Common myeloid progenitor, CD34-positive (primary cell): ENCODE measurements at regions not wholly inside any gene's neighbourhood (a gene's known extent, or its start where the extent isn't known, plus 50 kb on each side); places are given as distances from the start of the nearest gene placed in this dataset.

Experiments used
- CTCF ChIA-PET: fragments of 350-600 bp; sonication (Branson Sonifier 250); formaldehyde crosslinking; loops from one replicate; lab custom pipeline; 2021; ENCODE audit warnings: antibody characterized with exemption; lab: Charles Lee
- POLR2A ChIA-PET: fragments of 350-600 bp; sonication (Branson Sonifier 250); formaldehyde crosslinking; loops from one replicate; lab custom pipeline; 2021; ENCODE audit warnings: antibody characterized with exemption; lab: Charles Lee
- DNase-seq, 3 donors: peaks; one replicate each; pipeline versions ENCODE4 v3.0.0 to v3.0.0-alpha.2; 2013
- H3K27ac ChIP-seq, 2 experiments: 1 replicate in 1 of 2; 2 replicates in 1 of 2; pipeline ENCODE4 v1.7.0; 2013; ENCODE audit warnings: inconsistent platforms in 2 of 2, low read length in 2 of 2, mild to moderate bottlenecking in 2 of 2, low read depth in 1 of 2, moderate library complexity in 1 of 2; ENCODE audit not compliant: severe bottlenecking in 2 of 2, insufficient read depth in 1 of 2, poor library complexity in 1 of 2
- H3K27me3 ChIP-seq, 5 experiments: replicated peaks in 2 of 5; 1 replicate in 3 of 5; 2 replicates in 2 of 5; pipeline versions ENCODE4 v1.6.1 to v1.7.0; 2013; ENCODE audit warnings: low read length in 4 of 5, mild to moderate bottlenecking in 2 of 5, moderate library complexity in 2 of 5, inconsistent platforms in 1 of 5; ENCODE audit not compliant: insufficient read depth in 5 of 5, control insufficient read depth in 4 of 5
- H3K36me3 ChIP-seq, 4 experiments: 1 replicate in 2 of 4; 2 replicates in 2 of 4; pipeline versions ENCODE4 v1.6.1 to v1.7.0; 2013; ENCODE audit warnings: low read length in 3 of 4, control low read depth in 1 of 4, mild to moderate bottlenecking in 1 of 4; ENCODE audit not compliant: control insufficient read depth in 4 of 4, insufficient read depth in 4 of 4
- H3K4me1 ChIP-seq, 4 experiments: 1 replicate in 3 of 4; 2 replicates in 1 of 4; pipeline versions ENCODE4 v1.6.1 to v1.7.1; 2013; ENCODE audit warnings: low read length in 3 of 4, mild to moderate bottlenecking in 3 of 4, control low read depth in 1 of 4, inconsistent platforms in 1 of 4, moderate library complexity in 1 of 4; ENCODE audit not compliant: control insufficient read depth in 4 of 4, insufficient read depth in 4 of 4; ENCODE audit errors: control extremely low read depth in 1 of 4
- H3K4me3 ChIP-seq, 7 experiments: 1 replicate in 4 of 7; 2 replicates in 3 of 7; pipeline versions ENCODE4 v1.5.1 to v1.7.0; 2013; ENCODE audit warnings: mild to moderate bottlenecking in 7 of 7, low read length in 6 of 7, moderate library complexity in 6 of 7, inconsistent platforms in 2 of 7, low read depth in 2 of 7, control low read depth in 1 of 7; ENCODE audit not compliant: insufficient read depth in 4 of 7, control insufficient read depth in 1 of 7; ENCODE audit errors: extremely low read depth in 1 of 7
- H3K9me3 ChIP-seq, 5 experiments: 1 replicate in 4 of 5; 2 replicates in 1 of 5; pipeline versions ENCODE4 v1.6.1 to v1.7.1; 2013; ENCODE audit warnings: low read length in 4 of 5, mild to moderate bottlenecking in 2 of 5, inconsistent platforms in 1 of 5, low read depth in 1 of 5, moderate library complexity in 1 of 5; ENCODE audit not compliant: control insufficient read depth in 4 of 5, insufficient read depth in 2 of 5; ENCODE audit errors: control extremely low read depth in 1 of 5
- WGBS: methylation state at CpG from one replicate; pipeline ENCODE4 v1.1.5; 2013; ENCODE audit not compliant: insufficient coverage; 5-methylcytosine and 5-hydroxymethylcytosine counted together

GRCh38 chr4:125072269-125072668 is 242.5 kb upstream of the FAT4 start:
- Histone ChIP-seq H3K27ac (no peak overlapping the region), H3K27me3 (no peaks in the 10 kb centered on the region), H3K36me3 (no peaks in the 10 kb centered on the region), H3K4me3 (no peak overlapping the region), H3K4me1 (no peaks in the 10 kb centered on the region), H3K9me3 (no peaks in the 10 kb centered on the region)
- POLR2A ChIA-PET: no interaction called here
- no peak for DNase-seq
- CTCF ChIA-PET: no interaction called here

GRCh38 chr4:125070861-125071260 is 243.9 kb upstream of the FAT4 start:
- ChIA-PET CTCF (no interaction called here), POLR2A (interaction anchor here (0.7 kb wide), 1 partner anchor 27 kb away, joined by 3 read pairs; no protein-coding TSS in a partner anchor)
- DNase-seq: no peak
- Histone ChIP-seq H3K9me3 (no peaks in the 10 kb centered on the region), H3K27me3 (no peaks in the 10 kb centered on the region), H3K36me3 (no peaks in the 10 kb centered on the region), H3K27ac (no peak overlapping the region), H3K4me3 (no peak overlapping the region), H3K4me1 (no peaks in the 10 kb centered on the region)

GRCh38 chr4:125062115-125063050 is 252.4 kb upstream of the FAT4 start:
- no peaks in the 10 kb centered on the region for H3K9me3 ChIP-seq
- ChIA-PET CTCF (no interaction called here), POLR2A (no interaction called here)
- H3K4me3 ChIP-seq: no peak overlapping the region
- H3K27ac ChIP-seq: no peak overlapping the region
- no peaks in the 10 kb centered on the region for H3K4me1 ChIP-seq
- 85% methylated on average over 2 of the region's 7 CpGs for WGBS
- H3K36me3 ChIP-seq: no peaks in the 10 kb centered on the region
- no peak for DNase-seq
- no peaks in the 10 kb centered on the region for H3K27me3 ChIP-seq

- H3K36me3 ChIP-seq: no peaks in the 10 kb centered on the region
- CTCF ChIA-PET: no interaction called here
- no peaks in the 10 kb centered on the region for H3K27me3 ChIP-seq
- no peak overlapping the region for H3K27ac ChIP-seq
- DNase-seq: no peak
- H3K4me1 ChIP-seq: no peaks in the 10 kb centered on the region
- H3K9me3 ChIP-seq: no peaks in the 10 kb centered on the region
- WGBS: no CpG with 5 or more reads among the region's 2 CpGs
- POLR2A ChIA-PET: no interaction called here
- H3K4me3 ChIP-seq: no peak overlapping the region
Measured at GRCh38 chr4:125060376-125060775, 254.4 kb upstream of the FAT4 start.

- no peak overlapping the region for H3K4me3 ChIP-seq
- DNase-seq: no peak
- ChIA-PET CTCF (no interaction called here), POLR2A (no interaction called here)
- H3K4me1 ChIP-seq: no peaks in the 10 kb centered on the region
- WGBS: no CpG with 5 or more reads among the region's 1 CpG
- no peaks in the 10 kb centered on the region for H3K36me3 ChIP-seq
- no peaks in the 10 kb centered on the region for H3K27me3 ChIP-seq
- H3K9me3 ChIP-seq: no peaks in the 10 kb centered on the region
- no peak overlapping the region for H3K27ac ChIP-seq
Measured at GRCh38 chr4:125049711-125050110, 265.0 kb upstream of the FAT4 start.

- CTCF ChIA-PET: no interaction called here
- Histone ChIP-seq H3K9me3 (no peaks in the 10 kb centered on the region), H3K4me1 (no peaks in the 10 kb centered on the region), H3K4me3 (no peak overlapping the region), H3K27ac (no peak overlapping the region), H3K36me3 (no peaks in the 10 kb centered on the region), H3K27me3 (no peaks in the 10 kb centered on the region)
- no peak for DNase-seq
- POLR2A ChIA-PET: no interaction called here
Measured at GRCh38 chr4:125045311-125045710, 269.4 kb upstream of the FAT4 start.

GRCh38 chr4:125044886-125045285 is 269.9 kb upstream of the FAT4 start:
- ChIA-PET POLR2A (no interaction called here), CTCF (no interaction called here)
- H3K27me3 ChIP-seq: no peaks in the 10 kb centered on the region
- no peaks in the 10 kb centered on the region for H3K4me1 ChIP-seq
- no CpG with 5 or more reads among the region's 3 CpGs for WGBS
- H3K27ac ChIP-seq: no peak overlapping the region
- no peak overlapping the region for H3K4me3 ChIP-seq
- H3K36me3 ChIP-seq: no peaks in the 10 kb centered on the region
- no peaks in the 10 kb centered on the region for H3K9me3 ChIP-seq
- no peak for DNase-seq
